Gastroesophageal sphincter (tissue), 3 donors: ENCODE measurements at regions not wholly inside any gene's neighbourhood (a gene's known extent, or its start where the extent isn't known, plus 50 kb on each side); places are given as distances from the start of the nearest gene placed in this dataset.

Experiments used
- CTCF ChIP-seq, 4 experiments: fragments of 200-600 bp in 2 of 4; fragments of 450-650 bp in 2 of 4; sonication (generic) in 1 of 4; IDR thresholded peaks; one replicate each; pipeline ENCODE4 v1.5.1; 2017 to 2019; ENCODE audit warnings: antibody characterized with exemption in 4 of 4, mild to moderate bottlenecking in 2 of 4, moderate library complexity in 2 of 4
- POLR2A ChIP-seq, 2 donors: fragments of 450-650 bp; IDR thresholded peaks; one replicate each; pipeline ENCODE4 v1.6.1; 2017; ENCODE audit warnings: antibody characterized with exemption in 2 of 2, mild to moderate bottlenecking in 2 of 2, moderate library complexity in 1 of 2
- POLR2AphosphoS5 ChIP-seq: sonication (generic); formaldehyde crosslinking; IDR thresholded peaks from one replicate; pipeline ENCODE4 v1.6.1; 2017; ENCODE audit warnings: antibody characterized with exemption

GRCh38 chr11:23099256-23099655 is 239.0 kb upstream of the CCDC179 start:
- TF ChIP-seq CTCF (IDR thresholded peaks at IDR 0.05) (no peak), POLR2A (IDR thresholded peaks at IDR 0.05) (no peak), POLR2AphosphoS5 (no peak)
